Stimulated activated memory B cell treated with anti-CD40 and anti-IgM and Interleukin-4, amounts not matched to agents 10 μg/mL and 1 μg/mL and 100 μg/mL, for 72 hours (primary cell): ENCODE measurements at regions not wholly inside any gene's neighbourhood (a gene's known extent, or its start where the extent isn't known, plus 50 kb on each side); places are given as distances from the start of the nearest gene placed in this dataset.
A peak's percentile ranks its signal among the peaks of the same experiment; 100 is the strongest.
"Not testable (repeated sequence)": the region's sequence is repeated elsewhere in the genome, so short reads cannot be mapped to it uniquely, and the experiment has no call there.

Experiments
- ATAC-seq: fragments of 150-1000 bp; cut with Tn5 transposase; 2 replicates; pipeline ENCODE4 v1.10.0; 2021
- H3K27ac Mint-ChIP-seq: one replicate; pipeline ENCODE4 v1.8.0; 2022; ENCODE audit warnings: mild to moderate bottlenecking, mixed read lengths
- H3K27me3 Mint-ChIP-seq: one replicate; pipeline ENCODE4 v1.8.0; 2022; ENCODE audit warnings: mixed read lengths
- H3K36me3 Mint-ChIP-seq: one replicate; pipeline ENCODE4 v1.8.0; 2022; ENCODE audit warnings: mixed read lengths
- H3K4me1 Mint-ChIP-seq: one replicate; pipeline ENCODE4 v1.8.0; 2022; ENCODE audit warnings: mixed read lengths
- H3K4me3 Mint-ChIP-seq: one replicate; pipeline ENCODE4 v1.8.0; 2022; ENCODE audit warnings: mild to moderate bottlenecking, moderate library complexity, mixed read lengths
- H3K9me3 Mint-ChIP-seq: one replicate; pipeline ENCODE4 v1.8.0; 2022; ENCODE audit warnings: mixed read lengths

GRCh38 chr3:177405191-177405672 is 207.9 kb upstream of the TBL1XR1 start:
- no peaks in the 10 kb centered on the region for H3K36me3 Mint-ChIP-seq
- H3K9me3 Mint-ChIP-seq: no peaks in the 10 kb centered on the region
- H3K4me1 Mint-ChIP-seq: no peaks in the 10 kb centered on the region
- H3K27ac Mint-ChIP-seq: no peak overlapping the region
- H3K4me3 Mint-ChIP-seq: no peak overlapping the region
- ATAC-seq: no peak
- no peaks in the 10 kb centered on the region for H3K27me3 Mint-ChIP-seq

GRCh38 chr3:177410730-177411129 is 213.4 kb upstream of the TBL1XR1 start:
- Mint-ChIP-seq H3K9me3 (no peaks in the 10 kb centered on the region), H3K27ac (no peak overlapping the region), H3K4me1 (peaks cover 8% of the 10 kb centered on the region), H3K36me3 (no peaks in the 10 kb centered on the region), H3K27me3 (no peaks in the 10 kb centered on the region), H3K4me3 (no peak overlapping the region)
- no peak for ATAC-seq

- peaks cover 8% of the 10 kb centered on the region for H3K4me1 Mint-ChIP-seq
- no peak overlapping the region for H3K4me3 Mint-ChIP-seq
- no peak overlapping the region for H3K27ac Mint-ChIP-seq
- no peaks in the 10 kb centered on the region for H3K9me3 Mint-ChIP-seq
- H3K36me3 Mint-ChIP-seq: no peaks in the 10 kb centered on the region
- no peaks in the 10 kb centered on the region for H3K27me3 Mint-ChIP-seq
- no peak for ATAC-seq
These were observed 213.9 kb upstream of the TBL1XR1 start for GRCh38 chr3:177411201-177411600.

GRCh38 chr3:177412677-177413170 is 215.4 kb upstream of the TBL1XR1 start:
- H3K9me3 Mint-ChIP-seq, H3K4me3 Mint-ChIP-seq, H3K27me3 Mint-ChIP-seq, H3K4me1 Mint-ChIP-seq, H3K27ac Mint-ChIP-seq, ATAC-seq, H3K36me3 Mint-ChIP-seq: not testable (repeated sequence)

GRCh38 chr3:177414093-177414492 is 216.8 kb upstream of the TBL1XR1 start:
- Mint-ChIP-seq H3K27me3 (no peaks in the 10 kb centered on the region), H3K36me3 (no peaks in the 10 kb centered on the region), H3K9me3 (no peaks in the 10 kb centered on the region), H3K27ac (no peak overlapping the region), H3K4me3 (no peak overlapping the region), H3K4me1 (peaks cover 14% of the 10 kb centered on the region)
- ATAC-seq: no peak

GRCh38 chr3:177418787-177419186 is 221.5 kb upstream of the TBL1XR1 start:
- ATAC-seq: no peak
- no peaks in the 10 kb centered on the region for H3K9me3 Mint-ChIP-seq

GRCh38 chr3:177419904-177420601 is 222.8 kb upstream of the TBL1XR1 start:
- H3K36me3 Mint-ChIP-seq: no peaks in the 10 kb centered on the region
- peak; percentile 80 for ATAC-seq
- H3K27ac Mint-ChIP-seq: peak overlapping the region; percentile 60
- no peak overlapping the region for H3K4me3 Mint-ChIP-seq
- H3K4me1 Mint-ChIP-seq: peaks cover 20% of the 10 kb centered on the region
- H3K27me3 Mint-ChIP-seq: no peaks in the 10 kb centered on the region
- no peaks in the 10 kb centered on the region for H3K9me3 Mint-ChIP-seq

More at GRCh38 chr3:177418787-177419186, 221.5 kb upstream of the TBL1XR1 start:
- H3K36me3 Mint-ChIP-seq: no peaks in the 10 kb centered on the region
- H3K4me1 Mint-ChIP-seq: peaks cover 20% of the 10 kb centered on the region
- no peaks in the 10 kb centered on the region for H3K27me3 Mint-ChIP-seq
- H3K27ac Mint-ChIP-seq: no peak overlapping the region
- H3K4me3 Mint-ChIP-seq: no peak overlapping the region

- no peaks in the 10 kb centered on the region for H3K36me3 Mint-ChIP-seq
- no peak overlapping the region for H3K4me3 Mint-ChIP-seq
- no peak for ATAC-seq
- H3K9me3 Mint-ChIP-seq: no peaks in the 10 kb centered on the region
- H3K27me3 Mint-ChIP-seq: no peaks in the 10 kb centered on the region
- H3K4me1 Mint-ChIP-seq: peaks cover 20% of the 10 kb centered on the region
- peak overlapping the region; percentile 60 for H3K27ac Mint-ChIP-seq
These were observed 223.6 kb upstream of the TBL1XR1 start for GRCh38 chr3:177420651-177421480.

GRCh38 chr3:177421481-177421785 is 224.2 kb upstream of the TBL1XR1 start:
- peaks cover 20% of the 10 kb centered on the region for H3K4me1 Mint-ChIP-seq
- H3K27ac Mint-ChIP-seq: no peak overlapping the region
- H3K27me3 Mint-ChIP-seq: no peaks in the 10 kb centered on the region
- H3K36me3 Mint-ChIP-seq: no peaks in the 10 kb centered on the region
- ATAC-seq: no peak
- H3K4me3 Mint-ChIP-seq: no peak overlapping the region
- H3K9me3 Mint-ChIP-seq: no peaks in the 10 kb centered on the region

GRCh38 chr3:177424521-177424920 is 227.2 kb upstream of the TBL1XR1 start:
- H3K9me3 Mint-ChIP-seq: no peaks in the 10 kb centered on the region
- peaks cover 22% of the 10 kb centered on the region for H3K4me1 Mint-ChIP-seq
- no peak for ATAC-seq
- no peak overlapping the region for H3K4me3 Mint-ChIP-seq
- H3K27me3 Mint-ChIP-seq: no peaks in the 10 kb centered on the region
- no peak overlapping the region for H3K27ac Mint-ChIP-seq
- H3K36me3 Mint-ChIP-seq: no peaks in the 10 kb centered on the region

- no peaks in the 10 kb centered on the region for H3K9me3 Mint-ChIP-seq
- no peaks in the 10 kb centered on the region for H3K36me3 Mint-ChIP-seq
- no peak overlapping the region for H3K27ac Mint-ChIP-seq
- H3K27me3 Mint-ChIP-seq: no peaks in the 10 kb centered on the region
- no peak overlapping the region for H3K4me3 Mint-ChIP-seq
- ATAC-seq: no peak
- H3K4me1 Mint-ChIP-seq: peaks cover 16% of the 10 kb centered on the region
These were observed 227.8 kb upstream of the TBL1XR1 start for GRCh38 chr3:177425042-177425441.

GRCh38 chr3:177426106-177426877 is 229.0 kb upstream of the TBL1XR1 start:
- H3K4me3 Mint-ChIP-seq: no peak overlapping the region
- H3K4me1 Mint-ChIP-seq: peaks cover 10% of the 10 kb centered on the region

GRCh38 chr3:177426878-177427495 is 229.7 kb upstream of the TBL1XR1 start:
- Mint-ChIP-seq H3K4me3 (peak overlapping the region; percentile 8), H3K27me3 (no peaks in the 10 kb centered on the region), H3K27ac (peak overlapping the region; percentile 89), H3K36me3 (no peaks in the 10 kb centered on the region), H3K9me3 (no peaks in the 10 kb centered on the region), H3K4me1 (peaks cover 10% of the 10 kb centered on the region)
- ATAC-seq: peak; percentile 95

More at GRCh38 chr3:177426106-177426877, 229.0 kb upstream of the TBL1XR1 start:
- H3K27ac Mint-ChIP-seq: peak overlapping the region; percentile 89
- no peak for ATAC-seq
- no peaks in the 10 kb centered on the region for H3K27me3 Mint-ChIP-seq
- no peaks in the 10 kb centered on the region for H3K36me3 Mint-ChIP-seq
- H3K9me3 Mint-ChIP-seq: no peaks in the 10 kb centered on the region

GRCh38 chr3:177427540-177427939 is 230.3 kb upstream of the TBL1XR1 start:
- no peak for ATAC-seq
- H3K9me3 Mint-ChIP-seq: no peaks in the 10 kb centered on the region
- H3K4me1 Mint-ChIP-seq: peaks cover 10% of the 10 kb centered on the region
- no peaks in the 10 kb centered on the region for H3K36me3 Mint-ChIP-seq
- H3K4me3 Mint-ChIP-seq: peak overlapping the region; percentile 8
- H3K27me3 Mint-ChIP-seq: no peaks in the 10 kb centered on the region
- peak overlapping the region; percentile 89 for H3K27ac Mint-ChIP-seq

GRCh38 chr3:177429079-177429478 is 231.8 kb upstream of the TBL1XR1 start:
- Mint-ChIP-seq H3K36me3 (no peaks in the 10 kb centered on the region), H3K27ac (no peak overlapping the region), H3K4me1 (peaks cover 10% of the 10 kb centered on the region), H3K4me3 (no peak overlapping the region), H3K27me3 (no peaks in the 10 kb centered on the region), H3K9me3 (no peaks in the 10 kb centered on the region)
- no peak for ATAC-seq
